Breast epithelium (tissue), 4 donors: ENCODE measurements at regions not wholly inside any gene's neighbourhood (a gene's known extent, or its start where the extent isn't known, plus 50 kb on each side); places are given as distances from the start of the nearest gene placed in this dataset.
"Not testable (repeated sequence)": the region's sequence is repeated elsewhere in the genome, so short reads cannot be mapped to it uniquely, and the experiment has no call there.

ENCODE experiments used
- DNase-seq, 2 donors: peaks; one replicate each; pipeline ENCODE4 v3.0.0-alpha.2; 2019; ENCODE audit warnings: low spot score in 2 of 2
- H3K27ac ChIP-seq, 2 donors: fragments of 200-600 bp; sonication (generic) in 1 of 2; one replicate each; pipeline ENCODE4 v1.5.1; 2016 to 2019; ENCODE audit warnings: mild to moderate bottlenecking in 1 of 2
- H3K27me3 ChIP-seq, 2 donors: fragments of 200-600 bp; sonication (generic) in 1 of 2; one replicate each; pipeline versions ENCODE4 v1.5.1 to v1.6.0; 2017 to 2019; ENCODE audit warnings: control low read depth in 1 of 2, mild to moderate bottlenecking in 1 of 2
- H3K36me3 ChIP-seq: fragments of 200-600 bp; one replicate; pipeline ENCODE4 v1.5.1; 2019
- H3K4me1 ChIP-seq, 2 donors: fragments of 200-600 bp; sonication (generic); one replicate each; pipeline ENCODE4 v1.5.1; 2016 to 2019; ENCODE audit warnings: control low read depth in 1 of 2
- H3K4me3 ChIP-seq, 3 donors: fragments of 200-600 bp; sonication (generic); 1 replicate in 2 of 3; 2 replicates in 1 of 3; pipeline ENCODE4 v1.5.1; 2016 to 2019; ENCODE audit warnings: mild to moderate bottlenecking in 3 of 3, moderate library complexity in 2 of 3
- H3K9me3 ChIP-seq, 2 donors: fragments of 200-600 bp; sonication (generic) in 1 of 2; one replicate each; pipeline ENCODE4 v1.5.1; 2016 to 2019; ENCODE audit warnings: control low read depth in 1 of 2
- POLR2A ChIP-seq: fragments of 450-650 bp; IDR thresholded peaks from one replicate; pipeline ENCODE4 v1.6.1; 2016; ENCODE audit warnings: antibody characterized with exemption, mild to moderate bottlenecking, moderate library complexity
- POLR2AphosphoS5 ChIP-seq, 3 donors: sonication (generic); formaldehyde crosslinking; IDR thresholded peaks; one replicate each; pipeline ENCODE4 v1.6.1; 2017; ENCODE audit warnings: antibody characterized with exemption in 3 of 3
- intact Hi-C: fragments of 100-400 bp; cut with DNase I; formaldehyde crosslinking; loops from one replicate; pipeline ENCODE4 v1.15.1; 2023; ENCODE audit warnings: low total_unique reads
- TF ChIP-seq, protein P1 (sequence below), 3 donors: fragments of 450-650 bp; IDR thresholded peaks; one replicate each; pipeline ENCODE4 v1.5.1; 2016 to 2017; ENCODE audit warnings: antibody characterized with exemption in 3 of 3, mild to moderate bottlenecking in 3 of 3, moderate library complexity in 3 of 3

DNA sequence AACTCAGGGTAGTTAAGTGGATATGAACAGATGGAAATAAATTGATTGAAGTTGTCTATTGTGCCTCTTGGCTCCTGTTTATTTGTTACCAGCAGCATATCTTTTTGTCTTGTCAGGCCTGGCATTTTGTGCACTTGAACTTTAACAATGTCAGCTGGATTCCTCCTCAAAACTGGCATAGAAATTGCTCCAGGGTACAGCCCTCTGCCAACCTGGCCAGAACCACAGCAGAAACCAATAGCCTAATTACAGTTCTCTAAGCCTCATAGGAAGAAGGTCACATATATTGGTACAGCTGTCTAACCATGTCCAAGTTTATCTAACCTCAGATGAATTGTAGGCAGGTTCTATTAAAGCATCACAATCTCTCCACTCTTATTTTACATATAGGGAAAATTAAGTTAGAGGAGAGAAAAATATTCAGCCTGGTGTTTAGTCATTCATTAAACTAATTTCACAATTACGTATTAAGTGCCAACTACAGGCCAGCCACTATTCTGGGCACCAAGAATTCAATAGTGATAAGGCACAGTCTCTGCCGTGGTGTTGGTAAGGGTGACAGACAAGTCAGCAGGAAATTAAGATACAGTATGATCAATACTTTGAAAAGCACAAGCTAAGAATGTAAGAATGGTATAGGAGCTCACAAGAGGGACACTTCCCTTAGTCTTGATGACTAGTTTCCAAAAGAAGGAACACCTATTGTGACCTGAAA is 452.9 kb upstream of the NECTIN3 start:
- H3K4me3 ChIP-seq, result no peak overlapping the region
- intact Hi-C loops, result loop anchor here (5.0 kb wide), 1 partner anchor 554 kb away; no protein-coding TSS in a partner anchor
- TF ChIP-seq POLR2AphosphoS5 (IDR thresholded peaks at IDR 0.05), result no peak
- TF ChIP-seq, protein P1, sequence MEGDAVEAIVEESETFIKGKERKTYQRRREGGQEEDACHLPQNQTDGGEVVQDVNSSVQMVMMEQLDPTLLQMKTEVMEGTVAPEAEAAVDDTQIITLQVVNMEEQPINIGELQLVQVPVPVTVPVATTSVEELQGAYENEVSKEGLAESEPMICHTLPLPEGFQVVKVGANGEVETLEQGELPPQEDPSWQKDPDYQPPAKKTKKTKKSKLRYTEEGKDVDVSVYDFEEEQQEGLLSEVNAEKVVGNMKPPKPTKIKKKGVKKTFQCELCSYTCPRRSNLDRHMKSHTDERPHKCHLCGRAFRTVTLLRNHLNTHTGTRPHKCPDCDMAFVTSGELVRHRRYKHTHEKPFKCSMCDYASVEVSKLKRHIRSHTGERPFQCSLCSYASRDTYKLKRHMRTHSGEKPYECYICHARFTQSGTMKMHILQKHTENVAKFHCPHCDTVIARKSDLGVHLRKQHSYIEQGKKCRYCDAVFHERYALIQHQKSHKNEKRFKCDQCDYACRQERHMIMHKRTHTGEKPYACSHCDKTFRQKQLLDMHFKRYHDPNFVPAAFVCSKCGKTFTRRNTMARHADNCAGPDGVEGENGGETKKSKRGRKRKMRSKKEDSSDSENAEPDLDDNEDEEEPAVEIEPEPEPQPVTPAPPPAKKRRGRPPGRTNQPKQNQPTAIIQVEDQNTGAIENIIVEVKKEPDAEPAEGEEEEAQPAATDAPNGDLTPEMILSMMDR (IDR thresholded peaks at IDR 0.05), result no peak
- no peak for TF ChIP-seq POLR2A
- H3K27me3 ChIP-seq, result no peaks in the 10 kb centered on the region
- H3K36me3 ChIP-seq, result no peaks in the 10 kb centered on the region
- H3K27ac ChIP-seq, result no peak overlapping the region
- no peaks in the 10 kb centered on the region for H3K9me3 ChIP-seq
- no peaks in the 10 kb centered on the region for H3K4me1 ChIP-seq
- DNase-seq, result no peak

- Histone ChIP-seq H3K27me3 (no peaks in the 10 kb centered on the region), H3K4me1 (no peaks in the 10 kb centered on the region), H3K36me3 (no peaks in the 10 kb centered on the region), H3K9me3 (no peaks in the 10 kb centered on the region), H3K4me3 (no peak overlapping the region), H3K27ac (no peak overlapping the region)
- intact Hi-C loops, result no loop called here
- no peak for DNase-seq
- no peak for TF ChIP-seq POLR2A
- TF ChIP-seq, protein P1 (IDR thresholded peaks at IDR 0.05), result no peak
- TF ChIP-seq POLR2AphosphoS5 (IDR thresholded peaks at IDR 0.05), result no peak
These were observed 451.5 kb upstream of the NECTIN3 start for GRCh38 chr3:110620118-110620517.

GRCh38 chr3:110623571-110623970 is 448.0 kb upstream of the NECTIN3 start:
- Histone ChIP-seq H3K36me3 (no peaks in the 10 kb centered on the region), H3K27ac (no peak overlapping the region)
- intact Hi-C loops, result no loop called here

DNA sequence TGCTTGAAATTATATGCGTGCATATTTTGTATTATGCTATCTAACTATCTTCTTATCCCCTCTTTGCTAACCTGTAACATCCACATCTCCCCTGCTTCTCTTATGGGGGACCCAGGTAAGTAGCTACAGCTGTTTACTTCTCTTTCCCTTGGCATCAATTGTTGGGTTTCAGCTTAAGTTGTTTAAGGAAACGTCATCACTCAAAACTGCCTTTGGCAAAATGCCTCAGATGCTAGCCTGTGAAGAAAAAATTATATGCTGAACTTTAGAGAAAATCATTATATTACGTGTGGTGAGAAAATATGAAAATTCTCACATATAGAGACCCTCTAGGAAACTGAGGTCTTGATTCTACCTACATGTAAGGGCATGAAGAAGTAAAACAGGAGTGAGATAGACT is 447.0 kb upstream of the NECTIN3 start:
- Histone ChIP-seq H3K9me3 (no peaks in the 10 kb centered on the region), H3K27me3 (no peaks in the 10 kb centered on the region), H3K4me3 (no peak overlapping the region), H3K27ac (no peak overlapping the region), H3K36me3 (no peaks in the 10 kb centered on the region), H3K4me1 (no peaks in the 10 kb centered on the region)
- intact Hi-C loops, result no loop called here
- DNase-seq, result no peak
- no peak for TF ChIP-seq POLR2AphosphoS5 (IDR thresholded peaks at IDR 0.05)
- TF ChIP-seq, protein P1 (IDR thresholded peaks at IDR 0.05), result no peak
- TF ChIP-seq POLR2A, result no peak

More at GRCh38 chr3:110623571-110623970, 448.0 kb upstream of the NECTIN3 start:
- no peak for DNase-seq
- Histone ChIP-seq H3K4me1 (no peaks in the 10 kb centered on the region), H3K4me3 (no peak overlapping the region), H3K9me3 (no peaks in the 10 kb centered on the region), H3K27me3 (no peaks in the 10 kb centered on the region)
- TF ChIP-seq, protein P1 (IDR thresholded peaks at IDR 0.05), result no peak
- TF ChIP-seq POLR2A, result no peak
- TF ChIP-seq POLR2AphosphoS5 (IDR thresholded peaks at IDR 0.05), result no peak

DNA sequence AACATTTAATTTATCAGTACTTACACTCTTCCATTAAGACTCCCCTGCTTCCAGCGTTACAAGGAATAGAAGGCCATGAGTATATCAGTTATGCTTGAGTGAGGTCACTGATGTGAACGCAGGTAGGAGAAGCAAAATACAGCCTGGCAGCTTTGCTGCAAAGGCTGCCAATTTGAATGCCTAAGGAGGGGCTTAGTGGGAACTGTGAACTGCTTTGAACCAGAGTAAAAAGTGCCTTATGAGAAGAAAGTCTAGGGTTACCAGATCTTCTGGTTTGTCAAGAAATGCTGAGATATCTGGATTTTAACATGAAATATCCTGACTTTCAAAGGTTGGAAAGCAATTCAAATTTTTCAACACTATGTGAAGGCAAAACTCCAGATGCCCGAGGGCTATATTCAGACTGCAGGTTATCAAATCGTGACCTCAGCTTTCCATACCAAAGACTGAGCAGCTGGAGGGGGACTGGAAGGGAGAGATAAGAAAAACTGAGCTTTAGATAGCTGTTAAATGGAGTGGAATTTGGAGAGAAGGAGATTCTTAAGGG is 446.3 kb upstream of the NECTIN3 start:
- Histone ChIP-seq H3K9me3 (no peaks in the 10 kb centered on the region), H3K36me3 (no peaks in the 10 kb centered on the region), H3K4me1 (no peaks in the 10 kb centered on the region), H3K27me3 (no peaks in the 10 kb centered on the region), H3K4me3 (no peak overlapping the region), H3K27ac (no peak overlapping the region)
- TF ChIP-seq POLR2AphosphoS5 (IDR thresholded peaks at IDR 0.05) (no peak), POLR2A (no peak)
- TF ChIP-seq, protein P1 (IDR thresholded peaks at IDR 0.05), result no peak
- DNase-seq, result no peak
- intact Hi-C loops, result no loop called here

GRCh38 chr3:110626652-110627111 is 444.9 kb upstream of the NECTIN3 start:
- H3K36me3 ChIP-seq, H3K4me3 ChIP-seq, H3K4me1 ChIP-seq, intact Hi-C loops, H3K9me3 ChIP-seq, DNase-seq, H3K27ac ChIP-seq, H3K27me3 ChIP-seq: not testable (repeated sequence)
